OCI-LY1 (cell line): ENCODE measurements at regions not wholly inside any gene's neighbourhood (a gene's known extent, or its start where the extent isn't known, plus 50 kb on each side); places are given as distances from the start of the nearest gene placed in this dataset.

Experiments used
- H2AFZ ChIP-seq: fragments of 200-600 bp; sonication (generic), shearing (Covaris generic); 2 replicates; pipeline ENCODE4 v1.6.0; 2014; ENCODE audit warnings: antibody characterized with exemption, mild to moderate bottlenecking, low read length
- H3F3A ChIP-seq: fragments of 200-600 bp; sonication (generic), shearing (Covaris generic); 2 replicates; pipeline ENCODE4 v1.6.0; 2014; ENCODE audit warnings: mild to moderate bottlenecking, antibody characterized with exemption, low read length, moderate library complexity; ENCODE audit not compliant: insufficient read depth
- H3K27ac ChIP-seq: fragments of 200-600 bp; sonication (generic); 2 replicates; pipeline ENCODE4 v1.5.1; 2014; ENCODE audit warnings: low read length, mixed run types, mild to moderate bottlenecking, low read depth; ENCODE audit not compliant: poor library complexity, severe bottlenecking
- H3K27me3 ChIP-seq: fragments of 200-600 bp; sonication (generic); 2 replicates; pipeline ENCODE4 v1.6.0; 2014; ENCODE audit warnings: antibody characterized with exemption, mild to moderate bottlenecking, low read length, moderate library complexity; ENCODE audit not compliant: insufficient read depth
- H3K36me3 ChIP-seq: fragments of 200-600 bp; sonication (generic); 2 replicates; pipeline ENCODE4 v1.6.1; 2014; ENCODE audit warnings: mild to moderate bottlenecking, antibody characterized with exemption, low read length, moderate library complexity, mixed read lengths; ENCODE audit not compliant: insufficient read depth
- H3K4me1 ChIP-seq: fragments of 200-600 bp; sonication (generic); 2 replicates; pipeline ENCODE4 v1.5.1; 2014; ENCODE audit warnings: mild to moderate bottlenecking, low read length, moderate library complexity; ENCODE audit not compliant: insufficient read depth, severe bottlenecking
- H3K4me2 ChIP-seq: fragments of 200-600 bp; sonication (generic), shearing (Covaris generic); 2 replicates; pipeline ENCODE4 v1.6.1; 2014; ENCODE audit warnings: low read length
- H3K4me3 ChIP-seq: fragments of 200-600 bp; sonication (generic); 2 replicates; pipeline ENCODE4 v1.5.1; 2014; ENCODE audit warnings: low read length, low read depth, mild to moderate bottlenecking, mixed read lengths; ENCODE audit not compliant: poor library complexity, severe bottlenecking
- H3K79me2 ChIP-seq: fragments of 200-600 bp; shearing (Covaris generic); 2 replicates; pipeline ENCODE4 v1.6.1; 2016; ENCODE audit warnings: mixed run types, low read length, mixed read lengths; ENCODE audit not compliant: insufficient read depth
- H3K9ac ChIP-seq: fragments of 200-600 bp; sonication (generic), shearing (Covaris generic); 2 replicates; pipeline ENCODE4 v1.6.1; 2014; ENCODE audit warnings: mild to moderate bottlenecking, low read length, mixed read lengths
- H3K9me2 ChIP-seq: fragments of 200-600 bp; sonication (generic), shearing (Covaris generic); 2 replicates; pipeline ENCODE4 v1.6.1; 2014; ENCODE audit warnings: low read depth, mild to moderate bottlenecking, low read length, mixed read lengths
- H3K9me3 ChIP-seq: fragments of 200-600 bp; shearing (Covaris generic); 2 replicates; pipeline ENCODE4 v1.6.1; 2014; ENCODE audit warnings: low read length, mixed read lengths
- H4K20me1 ChIP-seq: fragments of 200-600 bp; sonication (generic), shearing (Covaris generic); 2 replicates; pipeline ENCODE4 v1.6.0; 2016; ENCODE audit warnings: mild to moderate bottlenecking, low read length; ENCODE audit not compliant: insufficient read depth
- EZH2 ChIP-seq: fragments of 200-600 bp; sonication (generic), shearing (Covaris generic); IDR thresholded peaks from 2 replicates; pipeline ENCODE4 v1.8.0; 2017; ENCODE audit warnings: borderline replicate concordance, mixed run types, mild to moderate bottlenecking, antibody characterized with exemption, low read length, moderate library complexity, mixed read lengths
- TF ChIP-seq, protein P1 (sequence below): fragments of 200-600 bp; sonication (generic), shearing (Covaris generic); IDR thresholded peaks from 2 replicates; pipeline ENCODE4 v1.5.1; 2017; ENCODE audit warnings: mild to moderate bottlenecking, antibody characterized with exemption, low read length, moderate library complexity, mixed read lengths

DNA sequence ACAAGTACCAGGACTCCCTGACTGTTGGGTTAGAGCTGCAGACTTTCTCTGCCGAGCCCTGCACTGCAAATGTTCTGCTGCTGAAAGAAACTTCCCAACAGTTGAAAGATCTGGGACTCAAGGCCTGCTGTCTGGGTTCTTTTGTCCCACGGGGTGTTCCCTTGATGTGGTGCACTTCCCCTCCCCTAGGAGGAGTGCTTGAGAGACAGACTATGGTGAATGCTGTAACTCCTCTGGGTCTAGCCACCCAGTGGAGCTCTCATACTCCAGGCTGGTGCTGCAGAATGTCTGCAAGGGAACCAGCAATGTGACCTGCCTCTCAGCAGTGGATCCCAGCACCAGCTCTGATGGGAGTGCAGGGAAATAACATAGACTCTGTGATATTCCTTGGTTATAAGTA lies 129.2 kb upstream of the SLCO1B1 start:
- TF ChIP-seq EZH2, result no peak
- TF ChIP-seq, protein P1, sequence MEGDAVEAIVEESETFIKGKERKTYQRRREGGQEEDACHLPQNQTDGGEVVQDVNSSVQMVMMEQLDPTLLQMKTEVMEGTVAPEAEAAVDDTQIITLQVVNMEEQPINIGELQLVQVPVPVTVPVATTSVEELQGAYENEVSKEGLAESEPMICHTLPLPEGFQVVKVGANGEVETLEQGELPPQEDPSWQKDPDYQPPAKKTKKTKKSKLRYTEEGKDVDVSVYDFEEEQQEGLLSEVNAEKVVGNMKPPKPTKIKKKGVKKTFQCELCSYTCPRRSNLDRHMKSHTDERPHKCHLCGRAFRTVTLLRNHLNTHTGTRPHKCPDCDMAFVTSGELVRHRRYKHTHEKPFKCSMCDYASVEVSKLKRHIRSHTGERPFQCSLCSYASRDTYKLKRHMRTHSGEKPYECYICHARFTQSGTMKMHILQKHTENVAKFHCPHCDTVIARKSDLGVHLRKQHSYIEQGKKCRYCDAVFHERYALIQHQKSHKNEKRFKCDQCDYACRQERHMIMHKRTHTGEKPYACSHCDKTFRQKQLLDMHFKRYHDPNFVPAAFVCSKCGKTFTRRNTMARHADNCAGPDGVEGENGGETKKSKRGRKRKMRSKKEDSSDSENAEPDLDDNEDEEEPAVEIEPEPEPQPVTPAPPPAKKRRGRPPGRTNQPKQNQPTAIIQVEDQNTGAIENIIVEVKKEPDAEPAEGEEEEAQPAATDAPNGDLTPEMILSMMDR, result 0 out of 2 replicates have a peak, but pooled peaks have one; percentile 8
- no peaks in the 10 kb centered on the region for H3F3A ChIP-seq
- H3K79me2 ChIP-seq, result no peaks in the 10 kb centered on the region
- no peak overlapping the region for H3K27ac ChIP-seq
- no peaks in the 10 kb centered on the region for H3K4me1 ChIP-seq
- no peaks in the 10 kb centered on the region for H4K20me1 ChIP-seq
- no peak overlapping the region for H3K9ac ChIP-seq
- no peak overlapping the region for H3K4me3 ChIP-seq
- no peaks in the 10 kb centered on the region for H3K9me2 ChIP-seq
- H3K36me3 ChIP-seq, result no peaks in the 10 kb centered on the region
- no peaks in the 10 kb centered on the region for H3K9me3 ChIP-seq
- no peaks in the 10 kb centered on the region for H3K27me3 ChIP-seq
- H3K4me2 ChIP-seq, result no peak overlapping the region
- no peak overlapping the region for H2AFZ ChIP-seq

DNA sequence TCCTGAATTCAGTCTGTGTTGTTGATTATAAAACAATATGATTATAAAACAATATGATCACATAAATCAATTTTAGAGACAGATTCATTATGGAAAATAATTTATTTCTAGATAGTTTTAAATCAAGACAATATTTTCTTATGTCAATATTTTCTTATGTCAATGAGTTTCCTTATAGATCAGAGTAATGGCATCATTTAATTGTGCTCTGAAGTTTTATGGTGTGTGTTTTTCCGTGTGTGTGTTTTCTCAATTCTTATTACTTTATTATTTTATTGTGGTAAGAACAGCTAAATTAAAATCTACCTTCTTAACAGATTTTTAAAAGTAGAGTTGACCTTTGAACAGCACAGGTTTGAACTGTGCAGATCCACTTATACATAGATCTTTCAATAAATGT lies 105.3 kb upstream of the SLCO1B1 start:
- H4K20me1 ChIP-seq, result no peaks in the 10 kb centered on the region
- H3K27ac ChIP-seq, result no peak overlapping the region
- H3K4me1 ChIP-seq, result no peaks in the 10 kb centered on the region
- H3K9ac ChIP-seq, result no peak overlapping the region
- TF ChIP-seq EZH2, result no peak
- TF ChIP-seq, protein P1, result no peak
- no peaks in the 10 kb centered on the region for H3K9me3 ChIP-seq
- H3K4me2 ChIP-seq, result no peak overlapping the region
- no peaks in the 10 kb centered on the region for H3F3A ChIP-seq
- H3K79me2 ChIP-seq, result no peaks in the 10 kb centered on the region
- H3K9me2 ChIP-seq, result no peaks in the 10 kb centered on the region
- no peaks in the 10 kb centered on the region for H3K36me3 ChIP-seq
- H3K27me3 ChIP-seq, result no peaks in the 10 kb centered on the region
- H3K4me3 ChIP-seq, result no peak overlapping the region
- H2AFZ ChIP-seq, result no peak overlapping the region

DNA sequence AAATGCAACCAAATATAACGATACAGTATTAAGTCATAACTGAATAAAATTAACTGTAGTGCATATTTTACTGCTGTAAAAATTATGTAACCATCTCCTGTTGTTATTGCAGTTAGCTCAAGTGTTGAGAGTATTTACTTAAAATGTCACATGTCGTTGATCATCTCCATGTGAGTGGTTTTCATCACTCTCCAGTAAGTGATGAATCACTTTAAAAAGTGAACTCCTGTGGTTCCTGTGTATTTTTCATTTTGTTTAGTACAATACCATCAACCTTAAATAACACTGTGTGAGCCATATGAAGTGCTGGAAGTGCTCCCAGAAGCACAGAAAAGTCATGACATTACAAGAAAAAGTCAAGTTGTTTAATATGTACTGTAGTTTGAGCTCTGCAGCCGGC lies 104.7 kb upstream of the SLCO1B1 start:
- no peaks in the 10 kb centered on the region for H3K27me3 ChIP-seq
- H3K36me3 ChIP-seq, result no peaks in the 10 kb centered on the region
- TF ChIP-seq, protein P1, result no peak
- TF ChIP-seq EZH2, result no peak
- H3K27ac ChIP-seq, result no peak overlapping the region
- no peak overlapping the region for H3K4me2 ChIP-seq
- no peaks in the 10 kb centered on the region for H3F3A ChIP-seq
- H3K4me3 ChIP-seq, result no peak overlapping the region
- H3K4me1 ChIP-seq, result no peaks in the 10 kb centered on the region
- no peaks in the 10 kb centered on the region for H3K9me2 ChIP-seq
- H3K9ac ChIP-seq, result no peak overlapping the region
- H2AFZ ChIP-seq, result no peak overlapping the region
- no peaks in the 10 kb centered on the region for H4K20me1 ChIP-seq
- no peaks in the 10 kb centered on the region for H3K79me2 ChIP-seq
- no peaks in the 10 kb centered on the region for H3K9me3 ChIP-seq
